ENCODE measurements at regions not wholly inside any gene's neighbourhood (a gene's known extent, or its start where the extent isn't known, plus 50 kb on each side); places are given as distances from the start of the nearest gene placed in this dataset.
A peak's percentile ranks its signal among the peaks of the same experiment; 100 is the strongest.
"Not testable (repeated sequence)": the region's sequence is repeated elsewhere in the genome, so short reads cannot be mapped to it uniquely, and the experiment has no call there.

DNA sequence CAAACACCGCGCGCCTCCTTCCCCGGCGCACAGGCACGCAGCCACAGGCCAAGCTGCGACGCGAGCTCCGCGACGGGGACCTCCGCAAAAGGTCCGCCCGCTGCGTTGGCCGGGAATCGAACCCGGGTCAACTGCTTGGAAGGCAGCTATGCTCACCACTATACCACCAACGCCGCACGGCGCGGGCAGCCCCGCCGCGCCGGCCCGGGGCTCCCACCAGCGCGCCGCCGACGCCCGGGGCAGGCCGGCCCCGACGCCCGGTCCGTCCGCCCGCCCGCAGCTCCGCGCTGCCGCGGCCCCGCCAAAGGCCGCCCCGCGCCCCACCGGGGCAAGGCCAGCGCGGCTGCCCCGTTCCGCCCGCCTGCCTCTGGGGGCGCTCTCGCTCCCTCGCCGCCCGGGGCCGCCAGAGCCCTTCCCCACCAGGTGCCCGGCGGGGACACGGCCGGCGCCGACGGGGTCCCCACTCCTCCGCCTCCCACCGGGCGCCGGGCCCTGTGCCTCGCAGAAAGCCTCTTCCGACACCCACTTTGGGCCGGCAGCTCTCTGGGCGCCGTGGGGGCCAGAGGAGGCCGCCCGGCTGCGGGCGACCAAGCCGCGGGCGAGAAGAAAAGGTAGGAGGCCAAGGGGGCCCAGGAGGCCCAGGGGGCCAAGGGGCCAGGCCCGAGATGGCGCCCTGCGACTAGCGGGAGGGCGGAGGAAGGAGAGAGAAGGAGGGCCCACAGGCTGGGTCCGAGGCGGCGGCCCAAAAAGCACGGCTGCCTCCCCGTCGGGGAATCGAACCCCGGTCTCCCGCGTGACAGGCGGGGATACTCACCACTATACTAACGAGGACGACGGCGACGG, 50.2 kb upstream of the FCGR2A start:
- DNase-seq (ENCODE audit: low spot score), result not testable (repeated sequence)

DNA sequence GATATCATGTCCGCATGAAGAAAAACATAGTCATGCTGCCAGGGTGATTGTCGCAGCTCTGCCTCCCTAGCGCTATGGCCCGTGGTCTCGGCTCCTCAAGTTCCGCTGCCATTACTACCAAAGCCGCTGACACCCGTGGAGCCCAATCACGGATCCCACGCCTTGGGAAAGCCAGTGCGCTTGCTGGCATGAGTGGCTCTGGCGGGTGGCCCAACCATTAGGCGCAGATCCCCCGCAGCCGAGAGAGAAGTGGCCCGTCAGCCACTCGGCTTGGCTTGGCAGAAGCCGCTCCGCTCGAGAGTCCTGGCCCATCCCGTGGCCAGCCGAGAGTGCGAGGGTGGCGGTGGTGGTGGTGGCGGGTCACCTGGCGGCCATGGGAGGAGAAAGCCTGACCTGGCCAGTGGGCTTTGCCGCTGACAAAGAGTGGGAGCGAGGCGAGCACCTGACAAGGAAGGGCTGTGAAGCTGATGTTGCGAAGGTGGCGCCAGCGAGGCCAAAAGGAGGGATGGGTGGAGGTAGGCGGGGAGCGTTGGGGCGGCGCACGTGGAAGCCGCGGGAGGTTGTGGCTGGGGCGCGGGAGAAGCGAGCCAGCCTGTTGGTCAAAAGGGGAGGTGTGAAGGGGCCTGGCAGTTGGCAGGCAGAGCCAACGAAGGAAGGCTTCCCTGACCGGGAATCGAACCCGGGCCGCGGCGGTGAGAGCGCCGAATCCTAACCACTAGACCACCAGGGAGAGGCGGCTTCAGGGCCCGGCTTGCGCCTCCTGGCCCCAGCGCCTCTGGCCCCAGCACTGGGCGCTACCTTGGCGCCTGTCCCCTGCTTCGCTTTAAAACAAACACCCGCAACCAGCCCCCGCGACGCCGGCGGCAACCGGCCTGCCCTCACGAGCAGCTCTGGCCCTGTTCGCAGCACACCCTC, 51.0 kb upstream of the FCGR2A start:
- DNase-seq (ENCODE audit: low spot score), result not testable (repeated sequence)

DNA sequence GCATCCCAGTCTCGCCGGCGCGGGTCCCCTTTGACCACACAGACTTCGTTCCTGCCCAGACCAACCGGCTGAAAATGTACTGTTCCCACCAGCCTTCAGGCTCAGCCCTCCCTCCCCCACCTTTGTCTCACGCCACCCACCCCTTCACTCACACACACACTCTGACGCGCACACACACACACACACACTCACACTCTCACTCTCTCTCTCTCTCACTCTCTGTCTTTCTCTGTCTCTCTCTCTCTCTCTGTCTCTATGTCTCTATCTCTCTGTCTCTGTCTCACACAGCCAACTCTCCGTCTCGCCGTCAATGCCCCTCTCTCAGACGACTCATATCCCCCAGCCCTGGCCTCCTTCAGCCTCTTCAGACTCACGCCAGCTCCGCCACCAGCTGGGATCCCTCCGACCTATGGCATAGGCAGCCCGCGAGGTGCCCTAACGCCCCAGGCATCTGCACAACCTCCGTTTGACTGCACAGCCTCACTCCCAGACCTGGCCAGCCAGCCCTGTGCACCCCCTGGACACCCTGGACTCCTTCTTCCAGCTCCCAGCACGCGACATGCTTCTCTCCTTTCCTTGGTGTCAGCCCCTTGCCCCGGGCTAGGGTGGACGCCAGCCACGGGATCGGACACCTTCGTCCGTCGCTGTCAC, 53.4 kb upstream of the FCGR2A start:
- not testable (repeated sequence) for DNase-seq (ENCODE audit: low spot score)

DNA sequence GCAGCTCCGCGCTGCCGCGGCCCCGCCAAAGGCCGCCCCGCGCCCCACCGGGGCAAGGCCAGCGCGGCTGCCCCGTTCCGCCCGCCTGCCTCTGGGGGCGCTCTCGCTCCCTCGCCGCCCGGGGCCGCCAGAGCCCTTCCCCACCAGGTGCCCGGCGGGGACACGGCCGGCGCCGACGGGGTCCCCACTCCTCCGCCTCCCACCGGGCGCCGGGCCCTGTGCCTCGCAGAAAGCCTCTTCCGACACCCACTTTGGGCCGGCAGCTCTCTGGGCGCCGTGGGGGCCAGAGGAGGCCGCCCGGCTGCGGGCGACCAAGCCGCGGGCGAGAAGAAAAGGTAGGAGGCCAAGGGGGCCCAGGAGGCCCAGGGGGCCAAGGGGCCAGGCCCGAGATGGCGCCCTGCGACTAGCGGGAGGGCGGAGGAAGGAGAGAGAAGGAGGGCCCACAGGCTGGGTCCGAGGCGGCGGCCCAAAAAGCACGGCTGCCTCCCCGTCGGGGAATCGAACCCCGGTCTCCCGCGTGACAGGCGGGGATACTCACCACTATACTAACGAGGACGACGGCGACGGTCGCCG, 57.4 kb upstream of the FCGR2A start:
- DNase-seq (ENCODE audit: low spot score), result not testable (repeated sequence)

DNA sequence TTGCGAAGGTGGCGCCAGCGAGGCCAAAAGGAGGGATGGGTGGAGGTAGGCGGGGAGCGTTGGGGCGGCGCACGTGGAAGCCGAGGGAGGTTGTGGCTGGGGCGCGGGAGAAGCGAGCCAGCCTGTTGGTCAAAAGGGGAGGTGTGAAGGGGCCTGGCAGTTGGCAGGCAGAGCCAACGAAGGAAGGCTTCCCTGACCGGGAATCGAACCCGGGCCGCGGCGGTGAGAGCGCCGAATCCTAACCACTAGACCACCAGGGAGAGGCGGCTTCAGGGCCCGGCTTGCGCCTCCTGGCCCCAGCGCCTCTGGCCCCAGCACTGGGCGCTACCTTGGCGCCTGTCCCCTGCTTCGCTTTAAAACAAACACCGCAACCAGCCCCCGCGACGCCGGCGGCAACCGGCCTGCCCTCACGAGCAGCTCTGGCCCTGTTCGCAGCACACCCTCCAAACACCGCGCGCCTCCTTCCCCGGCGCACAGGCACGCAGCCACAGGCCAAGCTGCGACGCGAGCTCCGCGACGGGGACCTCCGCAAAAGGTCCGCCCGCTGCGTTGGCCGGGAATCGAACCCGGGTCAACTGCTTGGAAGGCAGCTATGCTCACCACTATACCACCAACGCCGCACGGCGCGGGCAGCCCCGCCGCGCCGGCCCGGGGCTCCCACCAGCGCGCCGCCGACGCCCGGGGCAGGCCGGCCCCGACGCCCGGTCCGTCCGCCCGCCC, 58.1 kb upstream of the FCGR2A start:
- not testable (repeated sequence) for DNase-seq (ENCODE audit: low spot score)

DNA sequence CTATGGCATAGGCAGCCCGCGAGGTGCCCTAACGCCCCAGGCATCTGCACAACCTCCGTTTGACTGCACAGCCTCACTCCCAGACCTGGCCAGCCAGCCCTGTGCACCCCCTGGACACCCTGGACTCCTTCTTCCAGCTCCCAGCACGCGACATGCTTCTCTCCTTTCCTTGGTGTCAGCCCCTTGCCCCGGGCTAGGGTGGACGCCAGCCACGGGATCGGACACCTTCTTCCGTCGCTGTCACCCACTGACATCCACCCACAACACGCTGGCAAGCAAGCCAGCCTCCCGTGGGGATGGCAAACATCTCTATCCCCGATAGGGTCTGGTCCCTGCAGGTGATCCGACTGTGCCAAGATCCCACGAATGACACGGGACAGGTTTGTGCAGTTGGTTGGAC, 60.5 kb upstream of the FCGR2A start:
- not testable (repeated sequence) for DNase-seq (ENCODE audit: low spot score)

DNA sequence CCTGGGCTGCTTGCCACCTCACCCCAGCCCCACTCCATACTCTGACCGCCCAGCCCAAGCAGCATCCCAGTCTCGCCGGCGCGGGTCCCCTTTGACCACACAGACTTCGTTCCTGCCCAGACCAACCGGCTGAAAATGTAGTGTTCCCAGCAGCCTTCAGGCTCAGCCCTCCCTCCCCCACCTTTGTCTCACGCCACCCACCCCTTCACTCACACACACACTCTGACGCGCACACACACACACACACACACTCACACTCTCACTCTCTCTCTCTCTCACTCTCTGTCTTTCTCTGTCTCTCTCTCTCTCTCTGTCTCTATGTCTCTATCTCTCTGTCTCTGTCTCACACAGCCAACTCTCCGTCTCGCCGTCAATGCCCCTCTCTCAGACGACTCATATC, 61.0 kb upstream of the FCGR2A start:
- DNase-seq (ENCODE audit: low spot score), result not testable (repeated sequence)

DNA sequence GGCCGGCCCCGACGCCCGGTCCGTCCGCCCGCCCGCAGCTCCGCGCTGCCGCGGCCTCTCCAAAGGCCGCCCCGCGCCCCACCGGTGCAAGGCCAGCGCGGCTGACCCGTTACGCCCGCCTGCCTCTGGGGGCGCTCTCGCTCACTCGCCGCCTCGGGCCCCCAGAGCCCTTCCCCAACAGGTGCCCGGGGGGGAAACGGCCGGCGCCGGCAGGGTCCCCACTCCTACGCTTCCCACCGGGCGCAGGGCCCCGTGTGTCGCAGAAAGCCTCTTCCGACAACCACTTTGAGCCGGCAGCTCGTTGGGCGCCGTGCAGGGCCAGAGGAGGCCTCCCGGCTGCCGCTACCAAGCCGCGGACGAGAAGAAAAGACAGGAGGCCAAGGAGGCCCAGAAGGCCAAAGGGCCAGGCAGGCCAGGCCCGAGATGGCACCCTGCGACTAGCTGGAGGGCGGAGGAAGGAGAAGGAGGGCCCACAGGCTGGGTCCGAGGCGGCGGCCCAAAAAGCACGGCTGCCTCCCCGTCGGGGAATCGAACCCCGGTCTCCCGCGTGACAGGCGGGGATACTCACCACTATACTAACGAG, 64.9 kb upstream of the FCGR2A start:
- DNase-seq (ENCODE audit: low spot score), result peak; percentile 64

DNA sequence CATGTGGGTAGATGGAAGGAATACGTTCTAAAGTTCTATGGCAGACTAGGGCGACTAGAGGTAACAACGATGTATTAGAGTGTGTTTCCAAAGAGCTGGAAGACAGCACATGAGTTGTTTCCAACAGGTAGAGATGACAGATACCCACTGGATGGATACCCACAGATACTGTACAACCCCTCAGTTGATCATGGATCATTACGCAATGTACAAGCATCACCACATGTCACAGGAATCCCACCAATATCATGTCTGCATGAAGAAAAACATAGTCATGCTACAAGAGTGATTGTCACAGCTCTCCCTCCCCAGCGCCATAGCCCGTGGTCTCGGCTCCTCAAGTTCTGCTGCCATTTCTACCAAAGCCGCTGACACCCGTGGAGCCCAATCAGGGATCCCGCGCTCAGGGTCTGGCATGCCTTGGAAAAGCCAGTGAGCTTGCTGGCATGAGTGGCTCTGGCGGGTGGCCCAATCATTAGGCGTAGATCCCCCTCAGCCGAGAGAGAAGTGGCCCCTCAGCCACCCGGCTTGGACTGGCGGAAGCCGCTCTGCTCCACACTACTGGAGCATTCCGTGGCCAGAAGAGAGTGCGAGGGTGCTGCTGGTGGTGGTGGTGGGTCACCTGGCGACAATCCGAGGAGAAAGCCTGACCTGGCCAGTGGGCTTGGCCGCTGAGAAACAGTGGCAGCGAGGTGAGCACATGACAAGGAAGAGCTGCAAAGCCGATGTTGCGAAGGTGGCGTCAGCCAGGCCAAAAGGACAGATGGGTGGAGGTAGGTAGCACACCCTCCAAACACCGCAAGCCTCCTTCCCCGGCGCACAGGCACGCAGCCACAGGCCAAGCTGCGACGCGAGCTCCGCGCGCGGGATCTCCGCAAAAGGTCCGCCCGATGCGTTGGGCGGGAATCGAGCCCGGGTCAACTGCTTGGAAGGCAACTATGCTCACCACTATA, 65.7 kb upstream of the FCGR2A start:
- no peak for DNase-seq (ENCODE audit: low spot score)

DNA sequence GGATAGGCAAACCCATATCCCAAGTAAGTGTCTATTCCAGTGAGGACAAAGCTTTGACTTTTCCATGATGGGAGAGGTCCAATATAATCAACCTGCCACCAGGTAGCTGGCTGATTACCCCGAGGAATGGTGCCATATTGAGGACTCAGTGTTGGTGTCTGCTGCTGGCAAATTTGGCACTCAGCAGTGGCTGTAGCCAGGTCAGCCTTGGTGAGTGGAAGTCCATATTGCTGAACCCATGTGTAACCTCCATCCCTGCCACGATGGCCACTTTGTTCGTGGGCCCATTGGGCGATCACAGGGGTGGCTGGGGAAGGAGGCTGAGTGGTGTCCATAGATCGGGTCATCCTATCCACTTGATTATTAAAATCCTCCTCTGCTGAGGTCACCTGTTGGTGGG, 65.5 kb upstream of the CFAP126 start:
- not testable (repeated sequence) for DNase-seq (ENCODE audit: low spot score)

DNA sequence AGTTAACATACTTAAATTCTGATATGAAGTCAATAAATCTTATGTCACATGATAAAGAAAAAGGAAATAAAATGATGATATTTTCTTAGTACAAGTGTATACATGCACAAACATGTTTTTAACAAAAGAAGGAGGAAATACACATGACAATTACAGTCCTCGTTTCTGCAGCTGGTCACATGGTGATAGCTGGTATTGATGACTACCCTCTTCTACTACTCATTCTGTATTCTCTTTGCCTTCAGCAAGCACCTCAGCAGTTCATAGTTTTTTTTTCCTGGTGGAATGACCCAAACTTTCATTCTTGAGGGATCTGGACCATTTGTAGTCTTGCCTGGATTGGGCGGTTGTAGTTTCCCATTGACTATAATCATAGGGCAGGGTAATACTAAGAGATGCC, 64.4 kb upstream of the CFAP126 start:
- no peak for DNase-seq (ENCODE audit: low spot score)

DNA sequence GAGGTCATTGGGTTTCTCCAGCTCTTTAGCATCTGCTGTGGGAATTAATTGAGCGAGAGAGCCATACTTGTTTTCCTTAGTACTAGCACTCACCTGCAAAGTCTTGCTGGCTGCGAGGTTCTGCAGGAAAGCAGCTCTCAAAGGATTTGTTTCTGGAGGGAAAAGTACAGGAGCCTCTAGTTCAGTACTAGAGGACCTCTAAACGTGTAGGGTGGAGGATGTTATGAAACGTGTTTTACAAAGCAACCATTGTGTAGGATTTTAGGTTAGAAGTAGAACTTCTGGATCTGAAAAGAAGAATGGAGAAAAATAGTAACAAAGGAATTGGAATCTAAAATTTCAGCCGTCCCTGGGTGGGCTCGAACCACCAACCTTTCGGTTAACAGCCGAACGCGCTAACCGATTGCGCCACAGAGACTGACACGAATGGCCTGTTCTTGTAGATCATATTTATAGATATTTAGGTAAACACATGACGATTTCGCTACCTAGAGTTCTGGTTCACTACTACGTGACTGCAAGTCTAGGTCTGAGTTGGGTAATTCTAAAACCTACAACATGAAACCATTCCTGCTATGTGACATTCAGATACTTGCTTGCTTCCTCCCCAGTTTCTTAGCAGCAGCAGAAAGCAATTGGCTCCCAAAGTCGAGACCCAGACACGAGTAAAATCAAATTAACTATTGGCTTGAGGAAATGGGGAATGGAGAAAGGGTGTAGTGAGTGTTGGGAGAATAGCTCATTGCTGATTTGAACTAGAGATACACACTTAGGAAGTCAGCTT, 60.2 kb upstream of the CFAP126 start:
- DNase-seq (ENCODE audit: low spot score), result peak; percentile 21

DNA sequence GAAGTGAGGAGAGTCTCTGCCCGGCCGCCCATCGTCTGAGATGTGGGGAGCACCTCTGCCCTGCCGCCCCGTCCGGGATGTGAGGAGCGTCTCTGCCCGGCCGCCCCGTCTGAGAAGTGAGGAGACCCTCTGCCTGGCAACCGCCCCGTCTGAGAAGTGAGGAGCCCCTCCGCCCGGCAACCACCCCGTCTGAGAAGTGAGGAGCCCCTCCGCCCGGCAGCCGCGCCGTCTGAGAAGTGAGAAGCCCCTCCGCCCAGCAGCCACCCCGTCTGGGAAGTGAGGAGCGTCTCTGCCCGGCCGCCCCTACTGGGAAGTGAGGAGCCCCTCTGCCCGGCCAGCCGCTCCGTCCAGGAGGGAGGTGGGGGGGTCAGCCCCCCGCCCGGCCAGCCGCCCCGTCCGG, 55.2 kb upstream of the CFAP126 start:
- DNase-seq (ENCODE audit: low spot score), result not testable (repeated sequence)

DNA sequence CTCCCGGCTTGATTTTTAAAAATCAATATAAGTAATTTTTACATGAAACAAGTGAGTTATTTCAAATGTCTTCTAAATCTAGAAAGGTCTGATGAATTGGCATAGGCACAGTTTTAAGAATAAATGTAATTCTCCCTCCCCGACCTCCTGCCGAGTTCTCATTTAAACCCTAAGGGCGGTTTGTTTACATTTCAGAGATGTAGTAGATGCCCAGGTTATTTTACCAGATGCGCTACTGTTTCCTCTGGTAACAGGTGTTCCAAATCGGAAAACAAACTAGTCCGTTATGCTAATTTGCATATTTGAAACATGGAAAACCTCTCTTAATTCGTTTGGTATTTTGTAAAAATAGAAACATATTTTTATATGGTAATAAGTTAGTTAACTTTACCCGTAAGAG, 53.8 kb upstream of the CFAP126 start:
- DNase-seq (ENCODE audit: low spot score), result no peak

DNA sequence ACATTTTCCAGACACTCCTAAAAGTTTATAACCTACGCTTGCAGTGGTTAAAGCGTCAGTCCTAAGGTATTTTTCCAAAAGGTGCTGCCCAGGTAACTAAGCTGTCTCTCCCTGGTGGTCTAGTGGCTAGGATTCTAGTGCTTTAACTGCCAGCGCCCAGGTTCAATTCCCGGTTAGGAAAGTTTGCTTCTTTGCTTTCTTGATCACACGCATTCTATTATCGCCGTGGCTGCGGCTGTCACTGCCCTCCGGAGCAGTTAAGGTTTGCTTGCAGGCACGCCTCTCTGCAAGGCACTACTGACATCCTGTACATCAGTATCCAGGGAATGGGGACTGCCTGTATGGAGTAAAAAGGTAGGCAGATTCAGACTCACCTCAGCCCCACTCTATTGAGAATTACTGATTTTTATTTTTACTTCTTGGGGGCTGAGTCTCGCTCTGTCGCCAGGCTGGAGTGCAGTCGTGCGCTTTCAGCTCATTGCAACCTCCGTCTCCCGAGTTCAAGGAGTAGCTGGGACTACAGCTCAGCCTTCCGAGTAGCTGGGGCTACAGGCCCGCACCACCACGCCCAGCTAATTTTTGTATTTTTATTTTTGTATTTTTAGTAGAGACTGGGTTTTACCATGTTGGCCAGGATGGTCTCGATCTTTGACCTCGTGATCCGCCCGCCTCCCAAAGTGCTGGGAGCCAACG, 53.2 kb upstream of the CFAP126 start:
- DNase-seq (ENCODE audit: low spot score), result no peak

DNA sequence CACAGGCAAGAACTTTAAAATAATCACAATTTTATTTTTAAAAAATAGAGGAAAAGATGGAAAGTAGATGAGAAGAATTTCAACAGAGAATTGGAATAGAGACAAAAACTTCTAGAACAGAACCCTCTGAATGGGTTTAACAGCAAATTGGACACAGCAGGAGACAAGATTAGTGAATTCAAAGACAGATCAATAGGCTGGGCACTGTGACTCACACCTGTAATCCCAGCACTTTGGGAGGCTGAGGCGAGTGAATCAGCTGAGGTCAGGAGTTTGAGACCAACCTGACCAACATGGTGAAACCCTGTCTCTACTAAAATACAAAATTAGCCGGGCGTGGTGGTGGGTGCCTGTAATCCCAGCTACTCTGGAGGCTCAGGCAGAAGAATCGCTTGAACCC, 49.9 kb upstream of the CFAP126 start:
- not testable (repeated sequence) for DNase-seq (ENCODE audit: low spot score)
